K562 (cell line): ENCODE measurements at regions not wholly inside any gene's neighbourhood (a gene's known extent, or its start where the extent isn't known, plus 50 kb on each side); places are given as distances from the start of the nearest gene placed in this dataset.

ENCODE experiments used
- ATAC-seq: fragments of 200-7000 bp; cut with Tn5 transposase; 3 replicates; pipeline ENCODE4 v1.9.1; 2020; ENCODE audit warnings: moderate library complexity
- BruUV-seq: library from RNA; stranded (reverse); fragments of 400-500 nt; replicated peaks from 2 replicates; lab custom pipeline; 2021; lab: Mats Ljungman, UMichigan
- CTCF ChIA-PET: fragments of 300-600 bp; formaldehyde crosslinking; extraction: SDS; loops from one replicate; lab custom pipeline; 2021; ENCODE audit warnings: low intra/inter-chr PET ratio; lab: Yijun Ruan, JAX
- POLR2A ChIA-PET: fragments of 300-600, 350-650 bp; sonication (Branson Sonifier 250); formaldehyde crosslinking; extraction: SDS; loops from one replicate; lab custom pipeline; 2021; ENCODE audit warnings: antibody characterized with exemption, inconsistent platforms; lab: Yijun Ruan, JAX
- DNase-seq, 4 experiments: peaks; one replicate each; pipeline versions ENCODE4 v3.0.0 to v3.0.0-alpha.2; 2011 to 2018; ENCODE audit warnings: low spot score in 3 of 4, mixed read lengths in 3 of 4; ENCODE audit errors: extremely low read depth in 1 of 4
- FAIRE-seq: peaks from 2 replicates; lab custom pipeline; 2011; peaks lifted over from hg19 to GRCh38; lab: Jason Lieb, UNC
- H2AFZ ChIP-seq: 2 replicates; pipeline ENCODE4 v1.6.0; 2011; ENCODE audit warnings: low read depth, low read length, control low read depth, inconsistent platforms
- H3K27ac ChIP-seq: fragments of 200-600 bp; 3 replicates; pipeline ENCODE4 v1.8.0; 2011; ENCODE audit warnings: low read depth, mild to moderate bottlenecking, control low read depth, inconsistent platforms, low read length, moderate library complexity, mixed read lengths; ENCODE audit errors: extremely low read depth
- H3K27me3 ChIP-seq, 2 experiments: fragments of 300-600 bp in 1 of 2; 2 replicates in 1 of 2; 3 replicates in 1 of 2; pipeline versions ENCODE4 v1.6.0 to v1.8.0; 2011; ENCODE audit warnings: inconsistent platforms in 2 of 2, low read length in 2 of 2, mild to moderate bottlenecking in 1 of 2, mixed read lengths in 1 of 2, moderate library complexity in 1 of 2; ENCODE audit not compliant: control insufficient read depth in 2 of 2, insufficient read depth in 2 of 2
- H3K36me3 ChIP-seq: fragments of 300-600 bp; 3 replicates; pipeline ENCODE4 v1.8.0; 2011; ENCODE audit warnings: mild to moderate bottlenecking, low read length, inconsistent platforms; ENCODE audit not compliant: control insufficient read depth, insufficient read depth
- H3K4me1 ChIP-seq, 2 experiments: fragments of 200-600 bp in 1 of 2; replicated peaks in 1 of 2; 2 replicates in 1 of 2; 3 replicates in 1 of 2; pipeline versions ENCODE4 v1.5.1 to v1.8.0; 2011; ENCODE audit warnings: inconsistent platforms in 2 of 2, low read length in 2 of 2, mild to moderate bottlenecking in 1 of 2, mixed read lengths in 1 of 2, moderate library complexity in 1 of 2; ENCODE audit not compliant: control insufficient read depth in 2 of 2, insufficient read depth in 2 of 2
- H3K4me2 ChIP-seq: 2 replicates; pipeline ENCODE4 v1.6.1; 2011; ENCODE audit warnings: low read length, control low read depth, inconsistent platforms, mixed read lengths; ENCODE audit not compliant: insufficient read depth
- H3K4me3 ChIP-seq: fragments of 200-600 bp; sonication (generic), shearing (Covaris generic); 2 replicates; pipeline ENCODE4 v1.5.1; 2016; ENCODE audit warnings: control low read depth, inconsistent platforms
- H3K79me2 ChIP-seq: fragments of 200-600 bp; 3 replicates; pipeline ENCODE4 v1.8.0; 2011; ENCODE audit warnings: low read length, inconsistent platforms; ENCODE audit not compliant: control insufficient read depth, insufficient read depth
- H3K9ac ChIP-seq, 2 experiments: 2 replicates each; pipeline versions ENCODE4 v1.6.0 to v1.6.1; 2011; ENCODE audit warnings: low read depth in 2 of 2, low read length in 2 of 2, control low read depth in 1 of 2, inconsistent platforms in 1 of 2, mild to moderate bottlenecking in 1 of 2, mixed read lengths in 1 of 2; ENCODE audit not compliant: insufficient read depth in 1 of 2
- H3K9me1 ChIP-seq: one replicate; pipeline ENCODE4 v1.6.0; 2011; ENCODE audit warnings: inconsistent platforms, mild to moderate bottlenecking, low read length, moderate library complexity; ENCODE audit not compliant: control insufficient read depth, insufficient read depth
- H3K9me3 ChIP-seq: replicated peaks from 2 replicates; pipeline ENCODE4 v1.5.1; 2011; ENCODE audit warnings: low read depth, low read length, inconsistent platforms; ENCODE audit not compliant: control insufficient read depth, insufficient read depth
- H4K20me1 ChIP-seq: replicated peaks from 2 replicates; pipeline ENCODE4 v1.6.1; 2011; ENCODE audit warnings: low read length, inconsistent platforms, mixed read lengths; ENCODE audit not compliant: control insufficient read depth, insufficient read depth
- AFF4 ChIP-seq: sonication (generic); formaldehyde crosslinking; IDR thresholded peaks from 2 replicates; pipeline ENCODE4 v1.8.0; 2023; ENCODE audit warnings: mild to moderate bottlenecking, missing genetic modification reagents
- ATF1 ChIP-seq, 2 experiments: fragments of 450-650 bp in 1 of 2; IDR thresholded peaks; 2 replicates each; pipeline ENCODE4 v1.6.1; 2016; ENCODE audit warnings: missing compliant biosample characterization in 1 of 2, missing genetic modification characterization in 1 of 2
- HMGN3 ChIP-seq: IDR thresholded peaks from 2 replicates; pipeline ENCODE4 v1.6.1; 2011; ENCODE audit warnings: borderline replicate concordance, low read depth, mild to moderate bottlenecking, mixed read lengths, low read length; ENCODE audit not compliant: insufficient read length; ENCODE audit errors: extremely low read depth
- KDM1A ChIP-seq, 2 experiments: fragments of 450-650 bp; IDR thresholded peaks; 2 replicates each; pipeline ENCODE4 v1.6.1; 2016; ENCODE audit warnings: mild to moderate bottlenecking in 2 of 2
- MAFF ChIP-seq: IDR thresholded peaks from 2 replicates; pipeline ENCODE4 v1.6.1; 2012; ENCODE audit warnings: low read length, improper control_type of control experiment
- NFIX ChIP-seq: fragments of 250-450 bp; sonication (Bioruptor Pico); IDR thresholded peaks from 2 replicates; pipeline ENCODE4 v1.4.0; 2020; ENCODE audit warnings: low read depth, mild to moderate bottlenecking, moderate library complexity
- RCOR1 ChIP-seq, 2 experiments: IDR thresholded peaks; 2 replicates each; pipeline ENCODE4 v1.6.1; 2012; ENCODE audit warnings: low read depth in 2 of 2, low read length in 2 of 2, borderline replicate concordance in 1 of 2, improper control_type of control experiment in 1 of 2
- ZNF124 ChIP-seq: sonication (generic); formaldehyde crosslinking; IDR thresholded peaks from 2 replicates; pipeline ENCODE4 v1.8.1; 2022; ENCODE audit warnings: missing genetic modification reagents
- ZNF133 ChIP-seq: fragments of 250-450 bp; sonication (Bioruptor Pico); IDR thresholded peaks from 2 replicates; pipeline ENCODE4 v1.4.0; 2020; ENCODE audit warnings: mild to moderate bottlenecking
- ZNF24 ChIP-seq: fragments of 450-650 bp; IDR thresholded peaks from 2 replicates; pipeline ENCODE4 v1.6.1; 2016
- ZNF695 ChIP-seq: fragments of 450-650 bp; formaldehyde crosslinking; IDR thresholded peaks from 2 replicates; pipeline ENCODE4 v1.4.0; 2020; ENCODE audit warnings: mild to moderate bottlenecking, moderate library complexity
- WGBS: fragments of 100-300 bp; shearing (Covaris generic); methylation state at CpG from one replicate; pipeline ENCODE4 v1.1.6; 2016; ENCODE audit warnings: low coverage, mixed read lengths; ENCODE audit not compliant: insufficient coverage; ENCODE audit errors: missing lambda C conversion rate; 5-methylcytosine and 5-hydroxymethylcytosine counted together
- in situ Hi-C: fragments of 300-500 bp; cut with MboI; formaldehyde crosslinking; loops from 4 replicates; pipeline ENCODE4 v1.15.0; 2018; ENCODE audit warnings: inconsistent platforms, mixed read lengths
- intact Hi-C: fragments of 100-400 bp; cut with micrococcal nuclease; formaldehyde crosslinking; loops from 2 replicates; pipeline ENCODE4 v1.14.2; 2022
- TF ChIP-seq, protein P1 (sequence below), 2 experiments: IDR thresholded peaks; 2 replicates each; pipeline ENCODE4 v1.6.1; 2011; ENCODE audit warnings: borderline replicate concordance in 1 of 2, control low read depth in 1 of 2, low read depth in 1 of 2, low read length in 1 of 2, mild to moderate bottlenecking in 1 of 2, mixed read lengths in 1 of 2, moderate library complexity in 1 of 2; ENCODE audit not compliant: insufficient read depth in 1 of 2, insufficient read length in 1 of 2, poor library complexity in 1 of 2, severe bottlenecking in 1 of 2; ENCODE audit errors: extremely low read depth in 1 of 2

DNA sequence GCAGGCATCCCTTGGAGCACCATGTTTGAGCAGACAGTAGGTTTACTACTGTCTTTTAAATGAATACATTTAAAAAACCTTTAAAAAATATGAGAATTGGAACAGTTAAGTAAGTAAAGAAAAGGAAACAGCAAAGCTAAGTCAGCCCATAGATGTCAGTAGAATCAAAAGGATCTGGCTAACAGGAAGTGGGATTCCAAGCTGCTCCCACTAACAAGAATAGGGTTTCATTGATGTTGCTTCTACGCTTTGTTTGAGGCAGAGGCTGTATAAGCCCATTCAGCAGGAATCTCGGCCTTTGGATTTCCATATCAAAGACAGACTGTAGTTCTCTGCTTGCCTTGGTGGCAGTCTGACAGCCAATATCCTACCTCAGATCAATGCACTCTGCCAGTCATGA is 122.9 kb upstream of the ELAC2 start:
- TF ChIP-seq NFIX (CRISPR knock-in tag): no peak
- TF ChIP-seq ZNF24: no peak
- no peak for TF ChIP-seq ZNF695 (CRISPR knock-in tag)
- TF ChIP-seq RCOR1 (IDR thresholded peaks at IDR 0.05; ENCODE audit: borderline replicate concordance in 1 of 2, low read depth in 2 of 2, low read length in 2 of 2): no peak
- no peak for TF ChIP-seq ZNF124 (CRISPR knock-in tag)
- no peak for TF ChIP-seq MAFF
- TF ChIP-seq, all 486 proteins: peak for 0

GRCh38 chr17:13135506-13135905 is 117.7 kb upstream of the ELAC2 start:
- ChIA-PET POLR2A (interaction anchor here (0.7 kb wide), 1 partner anchor 133 kb away, joined by 3 read pairs; no protein-coding TSS in a partner anchor), CTCF (no interaction called here)
- H3K4me1 ChIP-seq: no peaks in the 10 kb centered on the region
- H2AFZ ChIP-seq: no peak overlapping the region
- H3K9me3 ChIP-seq: no peaks in the 10 kb centered on the region
- BruUV-seq: no TSS peak
- no peaks in the 10 kb centered on the region for H3K9me1 ChIP-seq
- no peak for ATAC-seq
- H4K20me1 ChIP-seq: no peaks in the 10 kb centered on the region
- in situ Hi-C loops (no loop called here), intact Hi-C loops (no loop called here)
- no peaks in the 10 kb centered on the region for H3K79me2 ChIP-seq
- DNase-seq: no peak
- 0% methylated on average over 5 of the region's 5 CpGs for WGBS
- no peak overlapping the region for H3K4me2 ChIP-seq
- H3K27ac ChIP-seq: no peak overlapping the region
- H3K9ac ChIP-seq: no peak overlapping the region
- no peak overlapping the region for H3K4me3 ChIP-seq
- no peaks in the 10 kb centered on the region for H3K36me3 ChIP-seq
- no peak for FAIRE-seq
- no peaks in the 10 kb centered on the region; a peak in 1 of 5 replicates for H3K27me3 ChIP-seq
- no peak for TF ChIP-seq HMGN3
- no peak for TF ChIP-seq AFF4
- TF ChIP-seq ATF1 (CRISPR knock-in tag; IDR thresholded peaks at IDR 0.05): no peak
- no peak for TF ChIP-seq ATF1 (tag; IDR thresholded peaks at IDR 0.05)
- no peak for TF ChIP-seq KDM1A (IDR thresholded peaks at IDR 0.05)
- no peak for TF ChIP-seq ZNF133 (CRISPR knock-in tag)
- TF ChIP-seq, protein P1, sequence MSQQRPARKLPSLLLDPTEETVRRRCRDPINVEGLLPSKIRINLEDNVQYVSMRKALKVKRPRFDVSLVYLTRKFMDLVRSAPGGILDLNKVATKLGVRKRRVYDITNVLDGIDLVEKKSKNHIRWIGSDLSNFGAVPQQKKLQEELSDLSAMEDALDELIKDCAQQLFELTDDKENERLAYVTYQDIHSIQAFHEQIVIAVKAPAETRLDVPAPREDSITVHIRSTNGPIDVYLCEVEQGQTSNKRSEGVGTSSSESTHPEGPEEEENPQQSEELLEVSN (IDR thresholded peaks at IDR 0.05; ENCODE audit: borderline replicate concordance in 1 of 2, extremely low read depth in 1 of 2, insufficient read depth in 1 of 2, insufficient read length in 1 of 2, low read depth in 1 of 2, low read length in 1 of 2, poor library complexity in 1 of 2, severe bottlenecking in 1 of 2): no peak

More for the DNA sequence above, 122.9 kb upstream of the ELAC2 start:
- H3K27me3 ChIP-seq: no peaks in the 10 kb centered on the region
- in situ Hi-C loops (no loop called here), intact Hi-C loops (no loop called here)
- POLR2A ChIA-PET: no interaction called here
- no peaks in the 10 kb centered on the region for H3K36me3 ChIP-seq
- no peak overlapping the region for H3K27ac ChIP-seq
- H4K20me1 ChIP-seq: no peaks in the 10 kb centered on the region
- ATAC-seq: no peak
- no peak for FAIRE-seq
- no peak for DNase-seq
- H2AFZ ChIP-seq: no peak overlapping the region
- CTCF ChIA-PET: no interaction called here
- H3K9me1 ChIP-seq: no peaks in the 10 kb centered on the region
- H3K79me2 ChIP-seq: no peaks in the 10 kb centered on the region
- H3K4me3 ChIP-seq: no peak overlapping the region
- no TSS peak for BruUV-seq
- H3K9ac ChIP-seq: no peak overlapping the region
- no peaks in the 10 kb centered on the region for H3K4me1 ChIP-seq
- no peak overlapping the region for H3K4me2 ChIP-seq
- 0% methylated on average over 2 of the region's 2 CpGs for WGBS
- no peaks in the 10 kb centered on the region for H3K9me3 ChIP-seq
